Muscle of back (tissue), 3 donors: ENCODE measurements at regions not wholly inside any gene's neighbourhood (a gene's known extent, or its start where the extent isn't known, plus 50 kb on each side); places are given as distances from the start of the nearest gene placed in this dataset.

Source experiments
- DNase-seq, 3 donors: peaks; one replicate each; pipeline versions ENCODE4 v3.0.0 to v3.0.0-alpha.2; 2013

GRCh38 chr3:161444694-161445077 is 51.9 kb upstream of the OTOL1 start:
- no peak for DNase-seq

- no peak for DNase-seq
Measured at GRCh38 chr3:161443921-161444693, 52.5 kb upstream of the OTOL1 start.

- no peak for DNase-seq
Measured at GRCh38 chr3:161430307-161430706, 59.0 kb upstream of the SPTSSB start.

- no peak for DNase-seq
Measured at GRCh38 chr3:161427347-161427746, 56.0 kb upstream of the SPTSSB start.

- no peak for DNase-seq
Measured at GRCh38 chr3:161426758-161427157, 55.4 kb upstream of the SPTSSB start.

DNA sequence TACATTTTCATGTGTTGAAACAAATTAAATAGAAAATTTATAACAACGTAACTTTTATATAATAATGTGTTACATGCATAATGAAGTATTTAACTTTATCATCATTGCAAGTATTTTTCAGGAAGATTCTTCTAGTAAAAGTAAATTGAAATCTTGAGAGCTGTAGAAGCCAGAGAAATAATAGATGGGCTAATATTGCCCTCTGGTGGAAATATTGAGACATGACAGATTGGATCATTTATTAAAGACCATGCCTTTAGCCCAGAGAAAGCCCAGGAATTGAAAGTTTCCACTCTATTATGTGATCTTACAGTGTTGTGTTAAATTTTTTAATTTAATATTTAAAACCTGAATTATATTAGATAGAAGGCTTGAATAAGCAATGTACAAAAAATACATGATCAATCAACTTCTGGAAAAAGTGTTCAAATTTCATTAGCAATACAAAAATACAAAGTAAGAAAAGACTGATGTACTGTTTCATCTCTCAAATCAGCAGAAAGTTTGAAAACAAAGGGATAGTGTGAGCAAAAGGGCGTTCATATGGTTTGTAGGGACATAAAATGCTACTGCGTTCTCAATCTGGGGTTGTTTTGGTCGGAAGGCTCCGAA is 52.7 kb upstream of the SPTSSB start:
- DNase-seq, result peak; percentile 57 to 67 (median 62)

- DNase-seq, result no peak
Measured at GRCh38 chr3:161422171-161422700, 50.9 kb upstream of the SPTSSB start.
